ENCODE measurements at regions not wholly inside any gene's neighbourhood (a gene's known extent, or its start where the extent isn't known, plus 50 kb on each side); places are given as distances from the start of the nearest gene placed in this dataset.

- TF ChIP-seq CTCF (IDR thresholded peaks at IDR 0.05), result peak; percentile 61
Measured at GRCh38 chr4:53804719-53805118, 213.4 kb upstream of the LNX1 start.

GRCh38 chr4:53802500-53802899 is 211.2 kb upstream of the LNX1 start:
- no peak for TF ChIP-seq CTCF (IDR thresholded peaks at IDR 0.05)

- no peak for TF ChIP-seq CTCF (IDR thresholded peaks at IDR 0.05)
Measured at GRCh38 chr4:53801373-53801772, 210.1 kb upstream of the LNX1 start.

- TF ChIP-seq CTCF (IDR thresholded peaks at IDR 0.05), result no peak
Measured at GRCh38 chr4:53800741-53801140, 209.5 kb upstream of the LNX1 start.

GRCh38 chr4:53793096-53793495 is 201.8 kb upstream of the LNX1 start:
- no peak for TF ChIP-seq CTCF (IDR thresholded peaks at IDR 0.05)

- TF ChIP-seq CTCF (IDR thresholded peaks at IDR 0.05), result no peak
Measured at GRCh38 chr4:53790286-53790685, 199.0 kb upstream of the LNX1 start.

- TF ChIP-seq CTCF (IDR thresholded peaks at IDR 0.05), result no peak
Measured at GRCh38 chr4:53788621-53789020, 197.3 kb upstream of the LNX1 start.

- no peak for TF ChIP-seq CTCF (IDR thresholded peaks at IDR 0.05)
Measured at GRCh38 chr4:53788011-53788410, 196.7 kb upstream of the LNX1 start.
